Astrocyte of the spinal cord (primary cell): ENCODE measurements at regions not wholly inside any gene's neighbourhood (a gene's known extent, or its start where the extent isn't known, plus 50 kb on each side); places are given as distances from the start of the nearest gene placed in this dataset.

Experiments used
- DNase-seq: peaks from one replicate; pipeline ENCODE4 v3.0.0; 2011; ENCODE audit warnings: low read depth, low spot score
- H3K4me3 ChIP-seq: 2 replicates; pipeline ENCODE4 v1.5.1; 2011; ENCODE audit warnings: low read depth, mild to moderate bottlenecking, low read length, moderate library complexity
- in situ Hi-C: cut with HindIII; loops from 2 replicates; pipeline ENCODE4 v1.10.0; 2017; ENCODE audit warnings: low sequenced_read_pairs
- TF ChIP-seq, protein P1 (sequence below): IDR thresholded peaks from 2 replicates; pipeline ENCODE4 v1.5.1; 2012; ENCODE audit warnings: low read depth, mild to moderate bottlenecking, low read length, inconsistent platforms

- no peak for DNase-seq
- TF ChIP-seq, protein P1, sequence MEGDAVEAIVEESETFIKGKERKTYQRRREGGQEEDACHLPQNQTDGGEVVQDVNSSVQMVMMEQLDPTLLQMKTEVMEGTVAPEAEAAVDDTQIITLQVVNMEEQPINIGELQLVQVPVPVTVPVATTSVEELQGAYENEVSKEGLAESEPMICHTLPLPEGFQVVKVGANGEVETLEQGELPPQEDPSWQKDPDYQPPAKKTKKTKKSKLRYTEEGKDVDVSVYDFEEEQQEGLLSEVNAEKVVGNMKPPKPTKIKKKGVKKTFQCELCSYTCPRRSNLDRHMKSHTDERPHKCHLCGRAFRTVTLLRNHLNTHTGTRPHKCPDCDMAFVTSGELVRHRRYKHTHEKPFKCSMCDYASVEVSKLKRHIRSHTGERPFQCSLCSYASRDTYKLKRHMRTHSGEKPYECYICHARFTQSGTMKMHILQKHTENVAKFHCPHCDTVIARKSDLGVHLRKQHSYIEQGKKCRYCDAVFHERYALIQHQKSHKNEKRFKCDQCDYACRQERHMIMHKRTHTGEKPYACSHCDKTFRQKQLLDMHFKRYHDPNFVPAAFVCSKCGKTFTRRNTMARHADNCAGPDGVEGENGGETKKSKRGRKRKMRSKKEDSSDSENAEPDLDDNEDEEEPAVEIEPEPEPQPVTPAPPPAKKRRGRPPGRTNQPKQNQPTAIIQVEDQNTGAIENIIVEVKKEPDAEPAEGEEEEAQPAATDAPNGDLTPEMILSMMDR: no peak
- no peak overlapping the region for H3K4me3 ChIP-seq
- in situ Hi-C loops: no loop called here
These were observed 166.3 kb downstream of the ADRA2A start for GRCh38 chr10:111243126-111243525.

- TF ChIP-seq, protein P1: no peak
- no peak overlapping the region for H3K4me3 ChIP-seq
- in situ Hi-C loops: no loop called here
- no peak for DNase-seq
These were observed 169.3 kb downstream of the ADRA2A start for GRCh38 chr10:111246136-111246535.

GRCh38 chr10:111246814-111247452 is 170.1 kb downstream of the ADRA2A start:
- in situ Hi-C loops: no loop called here
- DNase-seq: no peak
- TF ChIP-seq, protein P1: no peak
- H3K4me3 ChIP-seq: no peak overlapping the region

DNA sequence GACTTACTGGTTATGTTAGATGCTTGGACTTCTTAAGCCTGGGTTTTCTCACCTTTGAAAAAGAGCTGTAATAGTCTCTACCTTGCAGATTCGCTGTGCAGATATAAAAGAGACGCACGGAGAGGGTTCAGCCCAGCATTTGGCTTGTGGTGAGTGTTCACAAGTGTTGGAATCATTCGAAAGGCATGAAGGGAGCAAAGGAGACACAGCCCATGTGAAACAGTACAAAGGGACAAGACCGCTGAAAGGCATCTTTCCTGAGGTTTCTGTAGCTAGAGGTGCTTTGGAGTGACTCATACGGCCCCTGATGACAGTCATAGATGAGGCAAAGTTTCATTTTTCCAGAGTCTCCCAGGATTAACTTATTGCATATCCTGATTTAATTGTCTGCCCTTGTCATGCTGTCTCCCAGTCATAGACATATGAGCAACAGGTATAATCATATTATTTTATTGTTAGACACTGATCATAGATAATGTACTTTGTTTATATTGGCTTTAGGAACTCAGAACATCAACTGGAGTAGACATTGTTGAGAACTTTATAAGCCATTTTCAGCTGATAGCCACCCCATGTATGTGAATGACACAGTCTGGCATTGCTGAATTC is 171.1 kb downstream of the ADRA2A start:
- H3K4me3 ChIP-seq: no peak overlapping the region
- TF ChIP-seq, protein P1: no peak
- in situ Hi-C loops: no loop called here
- DNase-seq: no peak

DNA sequence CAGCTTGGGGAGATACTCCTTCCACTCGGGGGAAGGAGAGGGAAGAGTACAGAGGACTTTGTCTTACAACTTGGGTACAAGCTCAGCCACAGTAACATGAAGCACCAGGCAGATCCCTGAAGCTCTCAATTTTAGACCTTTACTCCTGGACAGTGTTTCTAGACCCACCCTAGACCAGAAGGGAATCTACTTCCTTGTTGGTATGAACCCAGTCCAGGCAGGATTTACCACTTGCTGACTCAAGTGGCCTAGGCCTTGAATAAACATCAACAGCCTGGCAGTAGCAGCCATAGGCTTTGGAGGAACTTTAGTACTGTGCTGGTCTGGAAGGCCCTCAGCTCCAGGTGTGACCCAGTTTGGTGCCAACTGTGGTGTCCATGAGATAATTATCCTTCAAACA is 173.1 kb downstream of the ADRA2A start:
- TF ChIP-seq, protein P1: no peak
- H3K4me3 ChIP-seq: no peak overlapping the region
- DNase-seq: no peak
- in situ Hi-C loops: no loop called here

DNA sequence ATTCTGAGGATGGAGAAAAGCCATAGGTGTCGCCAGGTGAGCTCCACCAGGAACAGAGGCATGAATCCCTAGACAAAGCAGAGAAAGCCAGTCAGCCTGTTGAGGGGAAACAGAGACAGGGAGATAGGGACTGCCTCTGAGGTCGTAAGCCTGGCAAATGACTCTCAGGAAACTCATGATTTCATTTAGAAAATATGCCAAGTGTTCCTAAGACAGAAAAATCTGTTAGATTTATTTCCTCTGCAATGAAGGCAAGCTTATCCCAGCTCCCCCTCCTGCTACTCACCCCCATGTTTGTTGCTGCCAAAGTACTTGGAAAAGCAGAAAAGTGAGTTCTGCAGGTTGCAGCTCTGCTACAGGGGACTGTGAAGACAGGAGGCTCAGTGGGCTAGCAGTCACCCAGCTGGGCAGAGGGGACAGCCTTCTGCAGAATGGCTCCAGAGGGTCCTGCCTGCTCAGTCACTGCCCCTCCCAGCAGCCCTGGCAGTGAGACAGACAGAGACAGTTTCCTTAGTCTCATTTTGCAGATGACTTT is 184.3 kb downstream of the ADRA2A start:
- TF ChIP-seq, protein P1: no peak
- DNase-seq: no peak
- in situ Hi-C loops: no loop called here

More for the DNA sequence above, 184.3 kb downstream of the ADRA2A start:
- no peak overlapping the region for H3K4me3 ChIP-seq
